Suprapubic skin (tissue), 4 donors: ENCODE measurements at regions not wholly inside any gene's neighbourhood (a gene's known extent, or its start where the extent isn't known, plus 50 kb on each side); places are given as distances from the start of the nearest gene placed in this dataset.

ENCODE experiments used
- DNase-seq, 2 donors: peaks; one replicate each; pipeline ENCODE4 v3.0.0-alpha.2; 2019; ENCODE audit warnings: low spot score in 2 of 2
- H3K27ac ChIP-seq: fragments of 200-600 bp; sonication (generic); one replicate; pipeline ENCODE4 v1.5.1; 2019
- H3K27me3 ChIP-seq: fragments of 200-600 bp; sonication (generic); one replicate; pipeline ENCODE4 v1.5.1; 2019
- H3K36me3 ChIP-seq: fragments of 200-600 bp; sonication (generic); one replicate; pipeline ENCODE4 v1.5.1; 2019
- H3K4me1 ChIP-seq: fragments of 200-600 bp; sonication (generic); one replicate; pipeline ENCODE4 v1.5.1; 2019
- H3K4me3 ChIP-seq: fragments of 200-600 bp; sonication (generic); one replicate; pipeline ENCODE4 v1.5.1; 2019; ENCODE audit warnings: mild to moderate bottlenecking
- H3K9me3 ChIP-seq: fragments of 200-600 bp; sonication (generic); one replicate; pipeline ENCODE4 v1.5.1; 2019
- EP300 ChIP-seq: sonication (generic); formaldehyde crosslinking; IDR thresholded peaks from one replicate; pipeline ENCODE4 v1.6.1; 2017; ENCODE audit warnings: antibody characterized with exemption
- POLR2A ChIP-seq, 2 donors: fragments of 450-650 bp; IDR thresholded peaks; one replicate each; pipeline ENCODE4 v1.6.1; 2017; ENCODE audit warnings: antibody characterized with exemption in 2 of 2, mild to moderate bottlenecking in 2 of 2, moderate library complexity in 2 of 2
- POLR2AphosphoS5 ChIP-seq, 3 donors: sonication (generic); formaldehyde crosslinking; IDR thresholded peaks; one replicate each; pipeline ENCODE4 v1.6.1; 2017; ENCODE audit warnings: antibody characterized with exemption in 3 of 3
- WGBS: methylation state at CpG from one replicate; pipeline ENCODE4 v1.1.5; 2018; 5-methylcytosine and 5-hydroxymethylcytosine counted together
- TF ChIP-seq, protein P1 (sequence below), 2 donors: fragments of 200-600 bp in 1 of 2; fragments of 450-650 bp in 1 of 2; sonication (generic) in 1 of 2; IDR thresholded peaks; one replicate each; pipeline ENCODE4 v1.5.1; 2016 to 2019; ENCODE audit warnings: antibody characterized with exemption in 2 of 2, mild to moderate bottlenecking in 1 of 2, moderate library complexity in 1 of 2

GRCh38 chr15:61584410-61584809, 355.3 kb upstream of the RORA start:
- no peaks in the 10 kb centered on the region for H3K9me3 ChIP-seq
- no peaks in the 10 kb centered on the region for H3K27me3 ChIP-seq
- no peak for DNase-seq
- no peaks in the 10 kb centered on the region for H3K4me1 ChIP-seq
- no peak overlapping the region for H3K27ac ChIP-seq
- 72% methylated on average over 5 of the region's 5 CpGs for WGBS
- H3K4me3 ChIP-seq = no peak overlapping the region
- no peaks in the 10 kb centered on the region for H3K36me3 ChIP-seq
- TF ChIP-seq POLR2AphosphoS5 (IDR thresholded peaks at IDR 0.05) = no peak
- no peak for TF ChIP-seq POLR2A (IDR thresholded peaks at IDR 0.05)
- no peak for TF ChIP-seq EP300
- TF ChIP-seq, protein P1, sequence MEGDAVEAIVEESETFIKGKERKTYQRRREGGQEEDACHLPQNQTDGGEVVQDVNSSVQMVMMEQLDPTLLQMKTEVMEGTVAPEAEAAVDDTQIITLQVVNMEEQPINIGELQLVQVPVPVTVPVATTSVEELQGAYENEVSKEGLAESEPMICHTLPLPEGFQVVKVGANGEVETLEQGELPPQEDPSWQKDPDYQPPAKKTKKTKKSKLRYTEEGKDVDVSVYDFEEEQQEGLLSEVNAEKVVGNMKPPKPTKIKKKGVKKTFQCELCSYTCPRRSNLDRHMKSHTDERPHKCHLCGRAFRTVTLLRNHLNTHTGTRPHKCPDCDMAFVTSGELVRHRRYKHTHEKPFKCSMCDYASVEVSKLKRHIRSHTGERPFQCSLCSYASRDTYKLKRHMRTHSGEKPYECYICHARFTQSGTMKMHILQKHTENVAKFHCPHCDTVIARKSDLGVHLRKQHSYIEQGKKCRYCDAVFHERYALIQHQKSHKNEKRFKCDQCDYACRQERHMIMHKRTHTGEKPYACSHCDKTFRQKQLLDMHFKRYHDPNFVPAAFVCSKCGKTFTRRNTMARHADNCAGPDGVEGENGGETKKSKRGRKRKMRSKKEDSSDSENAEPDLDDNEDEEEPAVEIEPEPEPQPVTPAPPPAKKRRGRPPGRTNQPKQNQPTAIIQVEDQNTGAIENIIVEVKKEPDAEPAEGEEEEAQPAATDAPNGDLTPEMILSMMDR (IDR thresholded peaks at IDR 0.05) = no peak

GRCh38 chr15:61582092-61582491, 353.0 kb upstream of the RORA start:
- no peaks in the 10 kb centered on the region for H3K4me1 ChIP-seq
- WGBS = 25% methylated on average over 1 of the region's 1 CpG

DNA sequence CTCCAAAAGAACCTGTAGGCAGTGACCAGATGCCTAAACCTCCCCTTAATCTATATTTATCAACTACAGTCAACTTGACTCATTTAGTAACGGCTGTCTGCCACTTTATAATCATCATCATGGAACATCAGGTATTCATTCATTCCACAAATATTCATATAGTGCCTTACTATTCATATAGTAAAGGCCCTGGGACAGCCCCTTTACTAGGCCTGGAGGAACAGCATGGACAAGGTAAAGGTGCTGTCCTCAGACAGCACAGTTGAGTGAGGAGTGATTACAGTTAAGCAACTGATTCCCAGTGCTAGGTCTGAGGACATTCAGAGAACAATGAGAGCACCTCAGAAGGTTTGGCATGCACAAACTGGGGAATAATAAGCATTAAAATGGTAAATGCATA, 346.5 kb upstream of the RORA start:
- no peaks in the 10 kb centered on the region for H3K36me3 ChIP-seq
- no peak for DNase-seq
- H3K27me3 ChIP-seq = no peaks in the 10 kb centered on the region
- WGBS = 81% methylated on average over 1 of the region's 1 CpG
- no peak overlapping the region for H3K27ac ChIP-seq
- H3K4me1 ChIP-seq = no peaks in the 10 kb centered on the region
- no peak overlapping the region for H3K4me3 ChIP-seq
- H3K9me3 ChIP-seq = no peaks in the 10 kb centered on the region
- no peak for TF ChIP-seq POLR2AphosphoS5 (IDR thresholded peaks at IDR 0.05)
- TF ChIP-seq, protein P1 (IDR thresholded peaks at IDR 0.05) = no peak
- no peak for TF ChIP-seq POLR2A (IDR thresholded peaks at IDR 0.05)
- no peak for TF ChIP-seq EP300

More at GRCh38 chr15:61582092-61582491, 353.0 kb upstream of the RORA start:
- TF ChIP-seq, protein P1 (IDR thresholded peaks at IDR 0.05) = no peak
- no peak for TF ChIP-seq POLR2AphosphoS5 (IDR thresholded peaks at IDR 0.05)
- no peak for TF ChIP-seq EP300
- no peak for TF ChIP-seq POLR2A (IDR thresholded peaks at IDR 0.05)
- Histone ChIP-seq H3K4me3 (no peak overlapping the region), H3K27ac (no peak overlapping the region), H3K9me3 (no peaks in the 10 kb centered on the region), H3K27me3 (no peaks in the 10 kb centered on the region), H3K36me3 (no peaks in the 10 kb centered on the region)
- no peak for DNase-seq

- Histone ChIP-seq H3K4me1 (no peaks in the 10 kb centered on the region), H3K27ac (no peak overlapping the region), H3K9me3 (no peaks in the 10 kb centered on the region), H3K36me3 (no peaks in the 10 kb centered on the region), H3K27me3 (no peaks in the 10 kb centered on the region), H3K4me3 (no peak overlapping the region)
- 87% methylated on average over 1 of the region's 1 CpG for WGBS
- no peak for TF ChIP-seq POLR2AphosphoS5 (IDR thresholded peaks at IDR 0.05)
- no peak for TF ChIP-seq EP300
- TF ChIP-seq POLR2A (IDR thresholded peaks at IDR 0.05) = no peak
- TF ChIP-seq, protein P1 (IDR thresholded peaks at IDR 0.05) = no peak
- DNase-seq = no peak
These were observed 341.9 kb upstream of the RORA start for GRCh38 chr15:61571026-61571425.

DNA sequence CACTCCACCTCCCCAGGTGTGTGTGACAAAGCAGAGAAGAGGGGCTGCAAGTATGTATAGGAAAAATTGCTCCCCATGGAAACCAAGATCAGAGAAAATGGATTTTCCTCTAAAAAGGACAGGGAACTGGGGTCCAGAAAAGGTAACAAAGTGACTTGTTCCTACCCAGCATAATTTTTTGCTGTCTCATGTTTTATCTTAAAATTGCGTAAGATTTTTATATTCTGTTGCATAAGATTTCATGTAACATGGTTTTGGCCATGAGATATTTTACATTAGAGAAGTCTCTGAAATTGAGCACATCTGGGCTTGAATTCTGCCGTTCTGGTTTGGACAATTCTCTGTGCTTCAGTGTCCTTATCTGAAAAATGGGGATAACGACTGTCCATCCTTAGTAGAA, 335.7 kb upstream of the RORA start:
- DNase-seq = no peak
- TF ChIP-seq EP300 (no peak), POLR2A (IDR thresholded peaks at IDR 0.05) (no peak), POLR2AphosphoS5 (IDR thresholded peaks at IDR 0.05) (no peak)
- TF ChIP-seq, protein P1 (IDR thresholded peaks at IDR 0.05) = no peak
- Histone ChIP-seq H3K9me3 (no peaks in the 10 kb centered on the region), H3K4me1 (no peaks in the 10 kb centered on the region), H3K36me3 (no peaks in the 10 kb centered on the region), H3K27me3 (no peaks in the 10 kb centered on the region), H3K27ac (no peak overlapping the region), H3K4me3 (no peak overlapping the region)
- WGBS = 72% methylated on average over 3 of the region's 3 CpGs
